Stomach (tissue), 8 donors: ENCODE measurements at regions not wholly inside any gene's neighbourhood (a gene's known extent, or its start where the extent isn't known, plus 50 kb on each side); places are given as distances from the start of the nearest gene placed in this dataset.
"Not testable (repeated sequence)": the region's sequence is repeated elsewhere in the genome, so short reads cannot be mapped to it uniquely, and the experiment has no call there.

Source experiments
- DNase-seq, 2 donors: peaks; one replicate each; pipeline versions ENCODE4 v3.0.0 to v3.0.0-alpha.2; 2013 to 2019
- H3K27ac ChIP-seq, 5 donors: fragments of 200-600 bp in 4 of 5; sonication (generic) in 4 of 5; one replicate each; pipeline ENCODE4 v1.5.1; 2013 to 2019; ENCODE audit warnings: mild to moderate bottlenecking in 1 of 5, moderate library complexity in 1 of 5
- H3K27me3 ChIP-seq, 3 donors: fragments of 200-600 bp; sonication (generic); one replicate each; pipeline ENCODE4 v1.5.1; 2017 to 2019; ENCODE audit warnings: mixed run types in 1 of 3
- H3K36me3 ChIP-seq, 4 donors: fragments of 200-600 bp; sonication (generic); 1 replicate in 3 of 4; 2 replicates in 1 of 4; pipeline ENCODE4 v1.5.1; 2016 to 2019
- H3K4me1 ChIP-seq, 4 donors: fragments of 200-600 bp; sonication (generic); one replicate each; pipeline ENCODE4 v1.5.1; 2016 to 2019
- H3K4me3 ChIP-seq, 4 donors: fragments of 200-600 bp; sonication (generic) in 3 of 4; one replicate each; pipeline ENCODE4 v1.5.1; 2016 to 2019; ENCODE audit warnings: mild to moderate bottlenecking in 1 of 4
- H3K9me3 ChIP-seq, 4 donors: fragments of 200-600 bp; sonication (generic); one replicate each; pipeline ENCODE4 v1.5.1; 2016 to 2019
- CTCF ChIP-seq, 7 experiments: fragments of 450-650 bp in 4 of 7; fragments of 200-600 bp in 3 of 7; sonication (generic) in 3 of 7; IDR thresholded peaks; one replicate each; pipeline ENCODE4 v1.5.1; 2016 to 2019; ENCODE audit warnings: antibody characterized with exemption in 7 of 7, control low read depth in 2 of 7, mild to moderate bottlenecking in 1 of 7
- EP300 ChIP-seq: sonication (generic); formaldehyde crosslinking; IDR thresholded peaks from one replicate; pipeline ENCODE4 v1.6.1; 2017; ENCODE audit warnings: antibody characterized with exemption
- POLR2A ChIP-seq, 4 donors: fragments of 450-650 bp; IDR thresholded peaks; one replicate each; pipeline ENCODE4 v1.6.1; 2016; ENCODE audit warnings: antibody characterized with exemption in 4 of 4, control low read depth in 2 of 4, mild to moderate bottlenecking in 1 of 4, moderate library complexity in 1 of 4
- POLR2AphosphoS5 ChIP-seq, 3 donors: sonication (generic); formaldehyde crosslinking; IDR thresholded peaks; one replicate each; pipeline ENCODE4 v1.6.1; 2016; ENCODE audit warnings: antibody characterized with exemption in 3 of 3
- WGBS, 5 donors: extraction: QIAGEN DNeasy Blood & Tissue Kit in 3 of 5; methylation state at CpG; one replicate each; pipeline versions ENCODE4 v1.1.5 to v1.1.7; 2013 to 2018; 5-methylcytosine and 5-hydroxymethylcytosine counted together
- intact Hi-C: fragments of 100-400 bp; cut with DNase I; formaldehyde crosslinking; loops from one replicate; pipeline ENCODE4 v1.15.1; 2023; ENCODE audit warnings: low total_unique reads
- donor health status: healthy with polysubstance abuse.
- donor health status: Bipolar disorder and iron deficiency.
- donor health status: healthy.

- no peak for DNase-seq
- Histone ChIP-seq H3K4me1 (no peaks in the 10 kb centered on the region), H3K36me3 (no peaks in the 10 kb centered on the region), H3K4me3 (no peak overlapping the region), H3K27ac (no peak overlapping the region), H3K9me3 (no peaks in the 10 kb centered on the region), H3K27me3 (no peaks in the 10 kb centered on the region)
- WGBS, 5 donors = 54 to 70% (median 56%) methylated on average over 1 of the region's 1 CpG
- TF ChIP-seq CTCF (IDR thresholded peaks at IDR 0.05) (no peak), EP300 (no peak), POLR2AphosphoS5 (IDR thresholded peaks at IDR 0.05) (no peak), POLR2A (IDR thresholded peaks at IDR 0.05) (no peak)
- intact Hi-C loops = no loop called here
Measured at GRCh38 chr9:82761027-82761426, 301.9 kb downstream of the RASEF start.

- no peak overlapping the region for H3K27ac ChIP-seq
- TF ChIP-seq POLR2AphosphoS5 (IDR thresholded peaks at IDR 0.05) (no peak), CTCF (IDR thresholded peaks at IDR 0.05) (no peak)
- intact Hi-C loops = no loop called here
- no peaks in the 10 kb centered on the region for H3K9me3 ChIP-seq
- H3K27me3 ChIP-seq = no peaks in the 10 kb centered on the region
- 91 to 100% (median 96%) methylated on average over 3 of the region's 3 CpGs for WGBS, 5 donors
- no peak for DNase-seq
- H3K4me1 ChIP-seq = no peaks in the 10 kb centered on the region
- H3K36me3 ChIP-seq = no peaks in the 10 kb centered on the region
- no peak overlapping the region for H3K4me3 ChIP-seq
Measured at GRCh38 chr9:82761956-82762355, 301.0 kb downstream of the RASEF start.

GRCh38 chr9:82763656-82764055 lies 299.3 kb downstream of the RASEF start:
- whole genome bisulfite sequencing, 5 donors = 22 to 31% (median 27%) methylated on average over 3 of the region's 3 CpGs
- H3K9me3 ChIP-seq = no peaks in the 10 kb centered on the region
- no peaks in the 10 kb centered on the region for H3K36me3 ChIP-seq
- no peak overlapping the region for H3K27ac ChIP-seq
- no peak overlapping the region for H3K4me3 ChIP-seq
- intact Hi-C loops = no loop called here
- no peaks in the 10 kb centered on the region for H3K4me1 ChIP-seq
- no peak for TF ChIP-seq CTCF (IDR thresholded peaks at IDR 0.05)
- no peak for TF ChIP-seq POLR2AphosphoS5 (IDR thresholded peaks at IDR 0.05)
- no peak for TF ChIP-seq EP300
- TF ChIP-seq POLR2A (IDR thresholded peaks at IDR 0.05) = no peak
- DNase-seq = peak in 1 of 2 donors; percentile 53
- no peaks in the 10 kb centered on the region for H3K27me3 ChIP-seq

- DNase-seq = peak in 1 of 2 donors; percentile 44
- H3K9me3 ChIP-seq = no peaks in the 10 kb centered on the region
- no peaks in the 10 kb centered on the region for H3K4me1 ChIP-seq
- H3K27me3 ChIP-seq = no peaks in the 10 kb centered on the region
- WGBS, 5 donors = 28 to 47% (median 37%) methylated on average over 5 of the region's 5 CpGs
- intact Hi-C loops = no loop called here
- H3K4me3 ChIP-seq = no peak overlapping the region
- no peak overlapping the region for H3K27ac ChIP-seq
- TF ChIP-seq POLR2A (IDR thresholded peaks at IDR 0.05) (no peak), CTCF (IDR thresholded peaks at IDR 0.05) (no peak), EP300 (no peak), POLR2AphosphoS5 (IDR thresholded peaks at IDR 0.05) (no peak)
- no peaks in the 10 kb centered on the region for H3K36me3 ChIP-seq
Measured at GRCh38 chr9:82764061-82764668, 298.8 kb downstream of the RASEF start.

GRCh38 chr9:82774707-82775231 lies 288.2 kb downstream of the RASEF start:
- DNase-seq = not testable (repeated sequence)

More at GRCh38 chr9:82774707-82775231, 288.2 kb downstream of the RASEF start:
- H3K9me3 ChIP-seq, H3K4me3 ChIP-seq, H3K4me1 ChIP-seq, H3K27ac ChIP-seq, H3K27me3 ChIP-seq, intact Hi-C loops, H3K36me3 ChIP-seq: not testable (repeated sequence)
- WGBS, 5 donors = 48 to 70% (median 64%) methylated on average over 7 to 20 of the region's 20 CpGs
